HEK293 (cell line): ENCODE measurements at regions not wholly inside any gene's neighbourhood (a gene's known extent, or its start where the extent isn't known, plus 50 kb on each side); places are given as distances from the start of the nearest gene placed in this dataset.

Source experiments
- CTCF ChIA-PET: fragments of 350-600 bp; formaldehyde crosslinking; extraction: SDS; loops from one replicate; lab custom pipeline; 2021; ENCODE audit warnings: antibody characterized with exemption; lab: Yijun Ruan, JAX
- POLR2A ChIA-PET: fragments of 300-600 bp; formaldehyde crosslinking; extraction: SDS; loops from one replicate; lab custom pipeline; 2020; ENCODE audit warnings: antibody characterized with exemption, inconsistent platforms; lab: Yijun Ruan, JAX
- H3K27ac ChIP-seq: fragments of 200-500 bp; sonication (Bioruptor generic); 2 replicates; pipeline ENCODE4 v1.5.1; 2014; ENCODE audit warnings: low read depth, low read length, control low read depth, inconsistent platforms; ENCODE audit errors: extremely low read depth
- H3K36me3 ChIP-seq, 2 experiments: fragments of 200-500 bp in 1 of 2; sonication (Bioruptor generic) in 1 of 2; 1 replicate in 1 of 2; 2 replicates in 1 of 2; pipeline ENCODE4 v1.5.1; 2014 to 2017; ENCODE audit warnings: inconsistent platforms in 2 of 2, low read length in 2 of 2; ENCODE audit not compliant: control insufficient read depth in 2 of 2, insufficient read depth in 1 of 2
- H3K4me1 ChIP-seq: fragments of 200-500 bp; sonication (Bioruptor generic); 2 replicates; pipeline ENCODE4 v1.5.1; 2014; ENCODE audit warnings: mild to moderate bottlenecking, low read length, inconsistent platforms; ENCODE audit not compliant: control insufficient read depth, insufficient read depth
- H3K4me3 ChIP-seq: 2 replicates; pipeline ENCODE4 v1.5.1; 2011; ENCODE audit warnings: low read depth, mild to moderate bottlenecking, control low read depth, low read length, moderate library complexity
- H3K9me3 ChIP-seq: fragments of 200-500 bp; sonication (Bioruptor generic); 2 replicates; pipeline ENCODE4 v1.5.1; 2014; ENCODE audit warnings: low read depth, low read length, inconsistent platforms; ENCODE audit not compliant: control insufficient read depth, insufficient read depth
- BCL11A ChIP-seq: fragments of 450-650 bp; formaldehyde crosslinking; IDR thresholded peaks from 2 replicates; pipeline ENCODE4 v1.5.1; 2016; ENCODE audit warnings: low read depth, missing biosample characterization, missing genetic modification characterization
- FEZF1 ChIP-seq: fragments of 450-650 bp; formaldehyde crosslinking; IDR thresholded peaks from 2 replicates; pipeline ENCODE4 v1.5.1; 2016; ENCODE audit warnings: missing biosample characterization, missing genetic modification characterization
- GLIS1 ChIP-seq: fragments of 450-650 bp; formaldehyde crosslinking; IDR thresholded peaks from 2 replicates; pipeline ENCODE4 v1.5.1; 2016; ENCODE audit warnings: missing biosample characterization, missing genetic modification characterization
- MEIS1 ChIP-seq: sonication (generic); formaldehyde crosslinking; IDR thresholded peaks from 2 replicates; pipeline ENCODE4 v1.8.1; 2022; ENCODE audit warnings: missing genetic modification reagents, mild to moderate bottlenecking, borderline replicate concordance
- OSR2 ChIP-seq: fragments of 450-650 bp; formaldehyde crosslinking; IDR thresholded peaks from 2 replicates; pipeline ENCODE4 v1.5.1; 2016; ENCODE audit warnings: missing biosample characterization, missing genetic modification characterization
- SALL2 ChIP-seq: fragments of 450-650 bp; formaldehyde crosslinking; IDR thresholded peaks from 2 replicates; pipeline ENCODE4 v1.5.0; 2017; ENCODE audit warnings: missing biosample characterization, mild to moderate bottlenecking, missing genetic modification characterization, borderline replicate concordance
- ZBTB20 ChIP-seq: fragments of 450-650 bp; formaldehyde crosslinking; IDR thresholded peaks from 2 replicates; pipeline ENCODE4 v1.5.1; 2016; ENCODE audit warnings: missing biosample characterization, missing genetic modification characterization
- ZBTB21 ChIP-seq: fragments of 450-650 bp; formaldehyde crosslinking; IDR thresholded peaks from 2 replicates; pipeline ENCODE4 v1.5.1; 2017; ENCODE audit warnings: missing biosample characterization, missing genetic modification characterization
- ZBTB26 ChIP-seq: fragments of 450-650 bp; formaldehyde crosslinking; optimal IDR thresholded peaks from 2 replicates; pipeline ENCODE3; 2016; ENCODE audit warnings: missing biosample characterization, mild to moderate bottlenecking, missing genetic modification characterization
- ZNF133 ChIP-seq: fragments of 450-650 bp; formaldehyde crosslinking; IDR thresholded peaks from 2 replicates; pipeline ENCODE4 v1.5.1; 2016; ENCODE audit warnings: missing biosample characterization, missing genetic modification characterization
- ZNF148 ChIP-seq: fragments of 450-650 bp; formaldehyde crosslinking; IDR thresholded peaks from 2 replicates; pipeline ENCODE4 v1.5.0; 2017; ENCODE audit warnings: missing biosample characterization, missing genetic modification characterization, borderline replicate concordance
- ZNF211 ChIP-seq: fragments of 450-650 bp; formaldehyde crosslinking; IDR thresholded peaks from 2 replicates; pipeline ENCODE4 v1.5.1; 2016; ENCODE audit warnings: low read depth, missing biosample characterization, missing genetic modification characterization
- ZNF223 ChIP-seq: fragments of 450-650 bp; formaldehyde crosslinking; IDR thresholded peaks from 2 replicates; pipeline ENCODE4 v1.5.1; 2016; ENCODE audit warnings: missing biosample characterization, missing genetic modification characterization
- ZNF324 ChIP-seq: fragments of 450-650 bp; formaldehyde crosslinking; IDR thresholded peaks from 2 replicates; pipeline ENCODE4 v1.5.1; 2016; ENCODE audit warnings: missing biosample characterization, missing genetic modification characterization
- ZNF354C ChIP-seq: fragments of 450-650 bp; formaldehyde crosslinking; IDR thresholded peaks from 2 replicates; pipeline ENCODE4 v1.5.1; 2016; ENCODE audit warnings: missing biosample characterization, missing genetic modification characterization, low read depth, borderline replicate concordance
- ZNF366 ChIP-seq: fragments of 450-650 bp; formaldehyde crosslinking; conservative IDR thresholded peaks from 2 replicates; pipeline ENCODE4 v1.5.1; 2016; ENCODE audit warnings: missing biosample characterization, missing genetic modification characterization
- ZNF426 ChIP-seq: fragments of 450-650 bp; formaldehyde crosslinking; IDR thresholded peaks from 2 replicates; pipeline ENCODE4 v1.5.1; 2017; ENCODE audit warnings: missing biosample characterization, missing genetic modification characterization, mild to moderate bottlenecking, inconsistent platforms, moderate library complexity
- ZNF514 ChIP-seq: fragments of 450-650 bp; formaldehyde crosslinking; IDR thresholded peaks from 2 replicates; pipeline ENCODE4 v1.5.1; 2016; ENCODE audit warnings: missing biosample characterization, missing genetic modification characterization
- ZNF580 ChIP-seq: fragments of 450-650 bp; formaldehyde crosslinking; IDR thresholded peaks from 2 replicates; pipeline ENCODE4 v1.5.1; 2016; ENCODE audit warnings: missing biosample characterization, missing genetic modification characterization
- ZNF658 ChIP-seq: fragments of 450-650 bp; formaldehyde crosslinking; IDR thresholded peaks from 2 replicates; pipeline ENCODE4; 2016; ENCODE audit warnings: missing biosample characterization, missing genetic modification characterization
- ZNF677 ChIP-seq: fragments of 450-650 bp; IDR thresholded peaks from 2 replicates; pipeline ENCODE4 v1.5.0; 2018; ENCODE audit warnings: missing biosample characterization, mild to moderate bottlenecking, missing genetic modification characterization, moderate library complexity
- ZNF701 ChIP-seq: fragments of 450-650 bp; formaldehyde crosslinking; IDR thresholded peaks from 2 replicates; pipeline ENCODE4 v1.5.1; 2016; ENCODE audit warnings: missing biosample characterization, missing genetic modification characterization
- ZNF830 ChIP-seq: fragments of 450-650 bp; IDR thresholded peaks from 2 replicates; pipeline ENCODE4 v1.5.0; 2018; ENCODE audit warnings: missing biosample characterization, missing genetic modification characterization, low read depth, mild to moderate bottlenecking, moderate library complexity
- ZSCAN23 ChIP-seq: fragments of 450-650 bp; formaldehyde crosslinking; IDR thresholded peaks from 2 replicates; pipeline ENCODE4 v1.5.1; 2016; ENCODE audit warnings: missing biosample characterization, missing genetic modification characterization
- ZSCAN30 ChIP-seq: fragments of 450-650 bp; IDR thresholded peaks from 2 replicates; pipeline ENCODE4 v1.5.1; 2018; ENCODE audit warnings: missing biosample characterization, mild to moderate bottlenecking, missing genetic modification characterization, moderate library complexity
- TF ChIP-seq, protein P1 (sequence below): fragments of 450-650 bp; formaldehyde crosslinking; IDR thresholded peaks from 2 replicates; pipeline ENCODE4 v1.5.1; 2016; ENCODE audit warnings: missing biosample characterization, missing genetic modification characterization

- Histone ChIP-seq H3K9me3 (0 out of 2 replicates have a peak, but pooled peaks cover 3% of the 10 kb centered on the region), H3K36me3 (no peaks in the 10 kb centered on the region), H3K27ac (no peak overlapping the region), H3K4me1 (no peaks in the 10 kb centered on the region), H3K4me3 (no peak overlapping the region)
- POLR2A ChIA-PET, result no interaction called here
- TF ChIP-seq ZSCAN23 (no peak), ZNF211 (tag by site-specific recombination) (no peak), ZNF354C (tag by site-specific recombination) (no peak), MEIS1 (CRISPR knock-in tag) (no peak), ZBTB26 (tag by site-specific recombination) (no peak), ZNF366 (tag by site-specific recombination) (no peak), ZNF658 (tag by site-specific recombination) (no peak), ZNF223 (tag by site-specific recombination) (no peak), ZNF677 (tag by site-specific recombination) (no peak), FEZF1 (tag by site-specific recombination) (no peak), ZSCAN30 (no peak), ZNF324 (tag by site-specific recombination) (no peak), ZBTB21 (tag by site-specific recombination) (no peak), ZNF426 (tag by site-specific recombination) (no peak), ZNF830 (no peak), ZBTB20 (no peak), BCL11A (tag by site-specific recombination) (no peak)
- TF ChIP-seq, protein P1, sequence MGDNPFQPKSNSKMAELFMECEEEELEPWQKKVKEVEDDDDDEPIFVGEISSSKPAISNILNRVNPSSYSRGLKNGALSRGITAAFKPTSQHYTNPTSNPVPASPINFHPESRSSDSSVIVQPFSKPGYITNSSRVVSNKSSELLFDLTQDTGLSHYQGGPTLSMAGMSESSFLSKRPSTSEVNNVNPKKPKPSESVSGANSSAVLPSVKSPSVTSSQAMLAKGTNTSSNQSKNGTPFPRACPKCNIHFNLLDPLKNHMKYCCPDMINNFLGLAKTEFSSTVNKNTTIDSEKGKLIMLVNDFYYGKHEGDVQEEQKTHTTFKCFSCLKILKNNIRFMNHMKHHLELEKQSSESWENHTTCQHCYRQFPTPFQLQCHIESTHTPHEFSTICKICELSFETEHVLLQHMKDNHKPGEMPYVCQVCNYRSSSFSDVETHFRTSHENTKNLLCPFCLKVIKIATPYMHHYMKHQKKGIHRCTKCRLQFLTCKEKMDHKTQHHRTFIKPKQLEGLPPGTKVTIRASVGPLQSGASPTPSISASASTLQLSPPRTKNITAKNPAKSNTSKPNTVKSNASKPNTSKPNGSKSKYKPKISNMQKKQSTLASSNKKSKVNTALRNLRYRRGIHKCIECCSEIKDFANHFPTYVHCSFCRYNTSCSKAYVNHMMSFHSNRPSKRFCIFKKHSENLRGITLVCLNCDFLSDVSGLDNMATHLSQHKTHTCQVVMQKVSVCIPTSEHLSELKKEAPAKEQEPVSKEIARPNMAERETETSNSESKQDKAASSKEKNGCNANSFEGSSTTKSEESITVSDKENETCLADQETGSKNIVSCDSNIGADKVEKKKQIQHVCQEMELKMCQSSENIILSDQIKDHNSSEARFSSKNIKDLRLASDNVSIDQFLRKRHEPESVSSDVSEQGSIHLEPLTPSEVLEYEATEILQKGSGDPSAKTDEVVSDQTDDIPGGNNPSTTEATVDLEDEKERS (tag by site-specific recombination), result no peak
- TF ChIP-seq, all 188 proteins: peak for 0
- CTCF ChIA-PET, result no interaction called here
Observed at GRCh38 chr18:78612318-78612717, 367.3 kb upstream of the SALL3 start.

DNA sequence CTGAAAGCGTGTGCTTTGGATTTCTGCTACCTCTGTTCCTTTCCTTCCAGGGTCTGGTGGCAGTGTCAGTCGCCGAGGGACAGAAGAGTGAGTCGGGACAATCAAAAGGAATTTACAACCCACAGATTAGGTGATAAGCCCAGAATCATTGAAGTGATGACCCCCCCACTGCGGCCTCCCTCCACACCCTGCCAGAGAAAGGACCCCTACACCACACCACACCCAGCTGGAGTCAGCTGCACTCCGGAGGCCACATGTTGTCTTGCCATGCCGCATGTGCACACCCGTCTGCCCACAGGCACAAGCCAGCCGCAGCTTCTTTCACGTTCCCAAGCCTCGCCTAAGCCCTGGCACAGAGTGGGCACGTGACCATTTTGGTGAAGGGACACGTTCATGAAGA, 366.8 kb upstream of the SALL3 start:
- Histone ChIP-seq H3K4me3 (no peak overlapping the region), H3K4me1 (no peaks in the 10 kb centered on the region), H3K36me3 (no peaks in the 10 kb centered on the region), H3K9me3 (0 out of 2 replicates have a peak, but pooled peaks cover 3% of the 10 kb centered on the region), H3K27ac (no peak overlapping the region)
- POLR2A ChIA-PET, result no interaction called here
- CTCF ChIA-PET, result no interaction called here
- TF ChIP-seq ZNF133 (tag by site-specific recombination) (no peak), MEIS1 (CRISPR knock-in tag) (no peak), ZNF514 (tag by site-specific recombination) (no peak), ZNF701 (tag by site-specific recombination) (no peak), ZNF580 (tag by site-specific recombination) (no peak), ZNF148 (no peak), SALL2 (no peak), GLIS1 (tag by site-specific recombination) (no peak), OSR2 (no peak), ZBTB26 (tag by site-specific recombination) (no peak)
